K562 (cell line): ENCODE measurements at regions not wholly inside any gene's neighbourhood (a gene's known extent, or its start where the extent isn't known, plus 50 kb on each side); places are given as distances from the start of the nearest gene placed in this dataset.
A peak's percentile ranks its signal among the peaks of the same experiment; 100 is the strongest.

Source experiments
- ATAC-seq: fragments of 200-7000 bp; cut with Tn5 transposase; 3 replicates; pipeline ENCODE4 v1.9.1; 2020; ENCODE audit warnings: moderate library complexity
- BruUV-seq: library from RNA; stranded (reverse); fragments of 400-500 nt; replicated peaks from 2 replicates; lab custom pipeline; 2021; lab: Mats Ljungman, UMichigan
- CTCF ChIA-PET: fragments of 300-600 bp; formaldehyde crosslinking; extraction: SDS; loops from one replicate; lab custom pipeline; 2021; ENCODE audit warnings: low intra/inter-chr PET ratio; lab: Yijun Ruan, JAX
- POLR2A ChIA-PET: fragments of 300-600, 350-650 bp; sonication (Branson Sonifier 250); formaldehyde crosslinking; extraction: SDS; loops from one replicate; lab custom pipeline; 2021; ENCODE audit warnings: antibody characterized with exemption, inconsistent platforms; lab: Yijun Ruan, JAX
- DNase-seq, 4 experiments: peaks; one replicate each; pipeline versions ENCODE4 v3.0.0 to v3.0.0-alpha.2; 2011 to 2018; ENCODE audit warnings: low spot score in 3 of 4, mixed read lengths in 3 of 4; ENCODE audit errors: extremely low read depth in 1 of 4
- FAIRE-seq: peaks from 2 replicates; lab custom pipeline; 2011; peaks lifted over from hg19 to GRCh38; lab: Jason Lieb, UNC
- H2AFZ ChIP-seq: 2 replicates; pipeline ENCODE4 v1.6.0; 2011; ENCODE audit warnings: low read depth, low read length, control low read depth, inconsistent platforms
- H3K27ac ChIP-seq: fragments of 200-600 bp; 3 replicates; pipeline ENCODE4 v1.8.0; 2011; ENCODE audit warnings: low read depth, mild to moderate bottlenecking, control low read depth, inconsistent platforms, low read length, moderate library complexity, mixed read lengths; ENCODE audit errors: extremely low read depth
- H3K27me3 ChIP-seq, 2 experiments: fragments of 300-600 bp in 1 of 2; 2 replicates in 1 of 2; 3 replicates in 1 of 2; pipeline versions ENCODE4 v1.6.0 to v1.8.0; 2011; ENCODE audit warnings: inconsistent platforms in 2 of 2, low read length in 2 of 2, mild to moderate bottlenecking in 1 of 2, mixed read lengths in 1 of 2, moderate library complexity in 1 of 2; ENCODE audit not compliant: control insufficient read depth in 2 of 2, insufficient read depth in 2 of 2
- H3K36me3 ChIP-seq: fragments of 300-600 bp; 3 replicates; pipeline ENCODE4 v1.8.0; 2011; ENCODE audit warnings: mild to moderate bottlenecking, low read length, inconsistent platforms; ENCODE audit not compliant: control insufficient read depth, insufficient read depth
- H3K4me1 ChIP-seq, 2 experiments: fragments of 200-600 bp in 1 of 2; replicated peaks in 1 of 2; 2 replicates in 1 of 2; 3 replicates in 1 of 2; pipeline versions ENCODE4 v1.5.1 to v1.8.0; 2011; ENCODE audit warnings: inconsistent platforms in 2 of 2, low read length in 2 of 2, mild to moderate bottlenecking in 1 of 2, mixed read lengths in 1 of 2, moderate library complexity in 1 of 2; ENCODE audit not compliant: control insufficient read depth in 2 of 2, insufficient read depth in 2 of 2
- H3K4me2 ChIP-seq: 2 replicates; pipeline ENCODE4 v1.6.1; 2011; ENCODE audit warnings: low read length, control low read depth, inconsistent platforms, mixed read lengths; ENCODE audit not compliant: insufficient read depth
- H3K4me3 ChIP-seq: fragments of 200-600 bp; sonication (generic), shearing (Covaris generic); 2 replicates; pipeline ENCODE4 v1.5.1; 2016; ENCODE audit warnings: control low read depth, inconsistent platforms
- H3K79me2 ChIP-seq: fragments of 200-600 bp; 3 replicates; pipeline ENCODE4 v1.8.0; 2011; ENCODE audit warnings: low read length, inconsistent platforms; ENCODE audit not compliant: control insufficient read depth, insufficient read depth
- H3K9ac ChIP-seq, 2 experiments: 2 replicates each; pipeline versions ENCODE4 v1.6.0 to v1.6.1; 2011; ENCODE audit warnings: low read depth in 2 of 2, low read length in 2 of 2, control low read depth in 1 of 2, inconsistent platforms in 1 of 2, mild to moderate bottlenecking in 1 of 2, mixed read lengths in 1 of 2; ENCODE audit not compliant: insufficient read depth in 1 of 2
- H3K9me1 ChIP-seq: one replicate; pipeline ENCODE4 v1.6.0; 2011; ENCODE audit warnings: inconsistent platforms, mild to moderate bottlenecking, low read length, moderate library complexity; ENCODE audit not compliant: control insufficient read depth, insufficient read depth
- H3K9me3 ChIP-seq: replicated peaks from 2 replicates; pipeline ENCODE4 v1.5.1; 2011; ENCODE audit warnings: low read depth, low read length, inconsistent platforms; ENCODE audit not compliant: control insufficient read depth, insufficient read depth
- H4K20me1 ChIP-seq: replicated peaks from 2 replicates; pipeline ENCODE4 v1.6.1; 2011; ENCODE audit warnings: low read length, inconsistent platforms, mixed read lengths; ENCODE audit not compliant: control insufficient read depth, insufficient read depth
- C11orf30 ChIP-seq: fragments of 450-650 bp; IDR thresholded peaks from 2 replicates; pipeline ENCODE4 v1.6.1; 2016; ENCODE audit warnings: low read depth, mild to moderate bottlenecking
- CEBPG ChIP-seq, 3 experiments: fragments of 200-800 bp in 1 of 3; sonication (Bioruptor generic) in 1 of 3; sonication (generic) in 1 of 3; formaldehyde crosslinking in 1 of 3; IDR thresholded peaks in 2 of 3; conservative IDR thresholded peaks in 1 of 3; 2 replicates each; pipeline versions ENCODE4 v1.6.1 to v1.8.0; 2016 to 2022; ENCODE audit warnings: missing compliant biosample characterization in 2 of 3, missing genetic modification characterization in 2 of 3, mild to moderate bottlenecking in 1 of 3, missing genetic modification reagents in 1 of 3
- MAFG ChIP-seq: fragments of 450-650 bp; conservative IDR thresholded peaks from 2 replicates; pipeline ENCODE4 v1.6.1; 2016; ENCODE audit warnings: missing genetic modification characterization, missing compliant biosample characterization
- NFE2 ChIP-seq: IDR thresholded peaks from 2 replicates; pipeline ENCODE4 v1.6.1; 2014; ENCODE audit warnings: antibody characterized with exemption, low read depth
- SIN3A ChIP-seq, 2 experiments: fragments of 150-350 bp in 1 of 2; IDR thresholded peaks; 2 replicates each; pipeline ENCODE4 v1.6.1; 2011 to 2016; ENCODE audit warnings: borderline replicate concordance in 2 of 2, low read depth in 2 of 2, low read length in 2 of 2, mild to moderate bottlenecking in 2 of 2, moderate library complexity in 2 of 2; ENCODE audit not compliant: control insufficient read depth in 1 of 2
- TRIM24 ChIP-seq, 2 experiments: fragments of 450-650 bp; IDR thresholded peaks; 2 replicates each; pipeline ENCODE4 v1.6.1; 2016
- ZNF316 ChIP-seq: fragments of 450-650 bp; IDR thresholded peaks from 2 replicates; pipeline ENCODE4 v1.6.1; 2016
- ZNF75A ChIP-seq: fragments of 450-650 bp; formaldehyde crosslinking; IDR thresholded peaks from 2 replicates; pipeline ENCODE4 v1.4.0; 2020; ENCODE audit warnings: mild to moderate bottlenecking
- WGBS: fragments of 100-300 bp; shearing (Covaris generic); methylation state at CpG from one replicate; pipeline ENCODE4 v1.1.6; 2016; ENCODE audit warnings: low coverage, mixed read lengths; ENCODE audit not compliant: insufficient coverage; ENCODE audit errors: missing lambda C conversion rate; 5-methylcytosine and 5-hydroxymethylcytosine counted together
- in situ Hi-C: fragments of 300-500 bp; cut with MboI; formaldehyde crosslinking; loops from 4 replicates; pipeline ENCODE4 v1.15.0; 2018; ENCODE audit warnings: inconsistent platforms, mixed read lengths
- intact Hi-C: fragments of 100-400 bp; cut with micrococcal nuclease; formaldehyde crosslinking; loops from 2 replicates; pipeline ENCODE4 v1.14.2; 2022

DNA sequence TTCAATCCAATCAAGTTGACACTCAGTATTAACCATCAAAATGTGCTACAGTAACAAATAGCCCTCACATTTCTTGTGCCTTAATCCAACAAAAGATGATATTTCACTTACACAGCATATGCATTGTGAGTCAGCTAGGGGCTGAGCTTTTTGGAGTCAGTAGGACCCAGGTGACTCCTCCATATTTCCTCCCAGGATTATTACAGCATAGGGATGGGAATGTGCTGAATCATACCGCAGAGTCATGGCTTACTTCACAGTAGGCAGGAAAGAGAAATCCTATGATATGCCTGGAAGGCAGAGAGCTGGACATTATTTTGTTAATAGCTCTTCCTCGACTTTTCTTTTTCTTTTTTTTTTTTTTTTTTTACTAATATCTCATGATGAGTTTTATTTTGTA, 153.3 kb downstream of the TMEM182 start:
- no peaks in the 10 kb centered on the region for H3K36me3 ChIP-seq
- no peaks in the 10 kb centered on the region for H3K4me1 ChIP-seq
- 0% methylated on average over 1 of the region's 2 CpGs for whole genome bisulfite sequencing
- H3K27me3 ChIP-seq, result no peaks in the 10 kb centered on the region
- no peak overlapping the region for H3K4me2 ChIP-seq
- FAIRE-seq (no peak), DNase-seq (no peak), ATAC-seq (no peak)
- no peak overlapping the region for H3K4me3 ChIP-seq
- intact Hi-C loops (no loop called here), in situ Hi-C loops (no loop called here)
- POLR2A ChIA-PET, result interaction anchor here (0.6 to 0.8 kb wide), 2 partner anchors 29 to 60 kb away, joined by 3 read pairs; no protein-coding TSS in a partner anchor
- no TSS peak for BruUV-seq
- peak in 1 of 2 experiments; percentile 34; a peak in 1 of 4 replicates for TF ChIP-seq TRIM24 (IDR thresholded peaks at IDR 0.05)
- no peak for TF ChIP-seq ZNF75A (CRISPR knock-in tag)
- TF ChIP-seq MAFG, result peak; percentile 42; the same call in 1 of the 2 replicates
- TF ChIP-seq ZNF316, result peak; percentile 11; the same call in 1 of the 2 replicates
- no peak for TF ChIP-seq CEBPG (CRISPR knock-in tag; IDR thresholded peaks at IDR 0.05)
- 0 out of 4 replicates have a peak, but pooled peaks of 1 of the 2 experiments have one; percentile 16 for TF ChIP-seq CEBPG (tag; conservative IDR thresholded peaks at IDR 0.05 in 1 of 2, IDR thresholded peaks at IDR 0.05 in 1 of 2)
- TF ChIP-seq NFE2, result 0 out of 2 replicates have a peak, but pooled peaks have one; percentile 23
- peak; percentile 44; the same call in 1 of the 2 replicates for TF ChIP-seq C11orf30
- no peak for TF ChIP-seq SIN3A (IDR thresholded peaks at IDR 0.05; ENCODE audit: borderline replicate concordance in 2 of 2, control insufficient read depth in 1 of 2, low read depth in 2 of 2, low read length in 2 of 2)
- no peaks in the 10 kb centered on the region for H3K79me2 ChIP-seq
- no peak overlapping the region for H3K9ac ChIP-seq
- no peaks in the 10 kb centered on the region for H3K9me3 ChIP-seq
- H3K9me1 ChIP-seq, result no peaks in the 10 kb centered on the region
- H2AFZ ChIP-seq, result no peak overlapping the region
- H3K27ac ChIP-seq, result no peak overlapping the region
- no peaks in the 10 kb centered on the region for H4K20me1 ChIP-seq
- CTCF ChIA-PET, result no interaction called here
